Lung (tissue), 9 donors: ENCODE measurements at regions not wholly inside any gene's neighbourhood (a gene's known extent, or its start where the extent isn't known, plus 50 kb on each side); places are given as distances from the start of the nearest gene placed in this dataset.
"Not testable (repeated sequence)": the region's sequence is repeated elsewhere in the genome, so short reads cannot be mapped to it uniquely, and the experiment has no call there.

ENCODE experiments used
- ATAC-seq: fragments of 200-7000 bp; cut with Tn5 transposase; one replicate; pipeline ENCODE4 v1.9.1; 2020; ENCODE audit warnings: moderate number of reproducible peaks; ENCODE audit not compliant: insufficient read depth, low FRiP score
- DNase-seq, 3 donors: peaks; one replicate each; pipeline ENCODE4 v3.0.0-alpha.2; 2013 to 2017
- H3K27ac ChIP-seq, 2 donors: one replicate each; pipeline ENCODE4 v1.5.1; 2013; ENCODE audit warnings: mild to moderate bottlenecking in 2 of 2, moderate library complexity in 2 of 2, control low read depth in 1 of 2, inconsistent platforms in 1 of 2, low read depth in 1 of 2, low read length in 1 of 2
- H3K27me3 ChIP-seq, 3 donors: one replicate each; pipeline ENCODE4 v1.5.1; 2013; ENCODE audit warnings: low read length in 2 of 3; ENCODE audit not compliant: control insufficient read depth in 3 of 3, insufficient read depth in 3 of 3
- H3K36me3 ChIP-seq, 4 donors: one replicate each; pipeline ENCODE4 v1.5.1; 2013; ENCODE audit warnings: low read length in 4 of 4, mild to moderate bottlenecking in 1 of 4, moderate library complexity in 1 of 4; ENCODE audit not compliant: control insufficient read depth in 4 of 4, insufficient read depth in 4 of 4
- H3K4me1 ChIP-seq, 5 donors: one replicate each; pipeline ENCODE4 v1.5.1; 2013; ENCODE audit warnings: low read length in 5 of 5, mild to moderate bottlenecking in 2 of 5, moderate library complexity in 1 of 5; ENCODE audit not compliant: control insufficient read depth in 5 of 5, insufficient read depth in 5 of 5
- H3K4me3 ChIP-seq: one replicate; pipeline ENCODE4 v1.5.1; 2013; ENCODE audit warnings: mild to moderate bottlenecking, control low read depth, moderate library complexity
- H3K9ac ChIP-seq, 2 donors: one replicate each; pipeline ENCODE4 v1.5.1; 2013; ENCODE audit warnings: low read length in 2 of 2, control low read depth in 1 of 2; ENCODE audit not compliant: insufficient read depth in 1 of 2
- H3K9me3 ChIP-seq, 4 donors: one replicate each; pipeline ENCODE4 v1.5.1; 2013; ENCODE audit warnings: low read length in 3 of 4, mild to moderate bottlenecking in 1 of 4, moderate library complexity in 1 of 4; ENCODE audit not compliant: control insufficient read depth in 4 of 4, insufficient read depth in 3 of 4
- WGBS, 2 donors: extraction: QIAGEN DNeasy Blood & Tissue Kit; methylation state at CpG; one replicate each; pipeline ENCODE4 v1.1.7; 2013; 5-methylcytosine and 5-hydroxymethylcytosine counted together
- donor health status: Bipolar disorder and iron deficiency.
- donor health status: healthy.
- donor health status: DM: yes; HTN: yes; CAD: no.

DNA sequence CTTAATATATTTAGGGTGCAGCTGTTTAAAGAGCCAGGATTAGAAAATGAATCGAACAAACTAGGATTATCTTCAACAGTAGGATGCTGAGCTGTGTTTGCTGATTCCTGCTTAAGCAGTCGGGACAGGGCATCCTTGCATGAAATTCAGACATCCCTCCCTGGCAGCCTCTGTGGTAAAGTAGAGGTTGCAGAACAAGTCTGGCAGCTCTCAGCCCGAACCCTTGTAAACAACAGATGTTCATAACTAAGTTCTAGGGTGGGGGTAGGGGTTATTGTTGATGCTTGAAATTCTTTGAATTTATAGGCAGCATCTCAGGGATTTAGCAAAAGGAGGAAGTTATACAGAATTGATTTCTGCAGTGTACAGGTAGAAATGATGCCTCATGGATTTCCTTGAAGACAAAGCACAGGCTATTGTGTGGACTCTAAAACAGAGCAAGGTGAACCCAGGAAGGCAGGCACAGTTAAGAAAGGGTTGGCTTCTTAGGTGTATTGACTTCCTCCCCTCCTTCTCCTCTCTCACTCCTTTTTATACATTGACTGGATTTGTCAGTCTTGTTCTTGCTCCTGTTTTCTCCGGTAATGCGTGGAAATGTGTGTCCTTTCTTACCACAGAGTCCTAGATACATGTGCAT, 114.7 kb downstream of the SRGAP2 start:
- DNase-seq: peak in 1 of 3 donors; percentile 0

DNA sequence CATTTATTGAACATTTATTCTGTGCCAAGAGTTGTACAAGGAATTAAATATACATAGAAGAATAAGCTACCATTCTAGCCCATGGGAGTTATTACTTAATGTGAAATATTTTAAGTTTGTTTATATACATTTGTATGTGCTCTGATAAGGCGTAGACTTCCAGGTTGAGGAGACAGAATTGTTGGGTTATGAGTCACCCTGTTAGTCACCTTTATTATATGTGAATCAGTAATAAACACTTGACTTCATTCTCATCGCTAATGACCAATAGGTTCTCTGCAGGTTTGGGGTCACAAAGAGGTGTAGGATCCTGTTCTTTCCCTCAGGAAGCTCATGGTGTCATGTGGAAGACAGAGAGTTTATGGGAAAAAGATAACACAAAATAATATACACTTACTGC, 116.9 kb downstream of the SRGAP2 start:
- not testable (repeated sequence) for ATAC-seq, H3K27me3 ChIP-seq, H3K4me3 ChIP-seq, H3K9me3 ChIP-seq, H3K27ac ChIP-seq, H3K4me1 ChIP-seq, H3K9ac ChIP-seq, DNase-seq, H3K36me3 ChIP-seq
- WGBS, 2 donors: no CpG with 5 or more reads among the region's 2 CpGs

More for the DNA sequence above, 114.7 kb downstream of the SRGAP2 start:
- not testable (repeated sequence) for H3K4me1 ChIP-seq, H3K36me3 ChIP-seq, H3K9me3 ChIP-seq, H3K27ac ChIP-seq, H3K4me3 ChIP-seq, ATAC-seq, H3K27me3 ChIP-seq, H3K9ac ChIP-seq
- whole genome bisulfite sequencing, 2 donors: 74 to 78% methylated on average over 3 of the region's 5 CpGs

- not testable (repeated sequence) for H3K27ac ChIP-seq, H3K9ac ChIP-seq, H3K9me3 ChIP-seq, H3K27me3 ChIP-seq, H3K4me1 ChIP-seq, DNase-seq, ATAC-seq, H3K4me3 ChIP-seq, H3K36me3 ChIP-seq
- WGBS, 2 donors: 47 to 80% methylated on average over 3 to 5 of the region's 6 CpGs
These were observed 123.0 kb downstream of the SRGAP2 start for GRCh38 chr1:206326159-206326939.

DNA sequence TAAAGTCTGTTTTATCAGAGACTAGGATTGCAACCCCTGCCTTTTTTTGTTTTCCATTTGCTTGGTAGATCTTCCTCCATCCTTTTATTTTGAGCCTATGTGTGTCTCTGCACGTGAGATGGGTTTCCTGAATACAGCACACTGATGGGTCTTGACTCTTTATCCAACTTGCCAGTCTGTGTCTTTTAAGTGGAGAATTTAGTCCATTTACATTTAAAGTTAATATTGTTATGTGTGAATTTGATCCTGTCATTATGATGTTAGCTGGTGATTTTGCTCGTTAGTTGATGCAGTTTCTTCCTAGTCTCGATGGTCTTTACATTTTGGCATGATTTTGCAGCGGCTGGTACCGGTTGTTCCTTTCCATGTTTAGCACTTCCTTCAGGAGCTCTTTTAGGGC, 128.3 kb downstream of the SRGAP2 start:
- not testable (repeated sequence) for H3K27me3 ChIP-seq, H3K9me3 ChIP-seq, H3K4me3 ChIP-seq, H3K36me3 ChIP-seq, H3K4me1 ChIP-seq, H3K9ac ChIP-seq, ATAC-seq, DNase-seq, H3K27ac ChIP-seq
- 80 to 100% methylated on average over 1 of the region's 5 CpGs for WGBS, 2 donors

- not testable (repeated sequence) for H3K27me3 ChIP-seq, H3K4me1 ChIP-seq, H3K36me3 ChIP-seq, H3K9ac ChIP-seq, DNase-seq, H3K4me3 ChIP-seq, ATAC-seq, H3K9me3 ChIP-seq, H3K27ac ChIP-seq
- 97 to 100% methylated on average over 1 to 13 of the region's 13 CpGs for WGBS, 2 donors
These were observed 130.0 kb downstream of the SRGAP2 start for GRCh38 chr1:206333316-206333715.

GRCh38 chr1:206333897-206334296, 130.6 kb downstream of the SRGAP2 start:
- ATAC-seq, H3K27ac ChIP-seq, H3K36me3 ChIP-seq, DNase-seq, H3K4me3 ChIP-seq, H3K9ac ChIP-seq, H3K9me3 ChIP-seq, H3K27me3 ChIP-seq, H3K4me1 ChIP-seq: not testable (repeated sequence)

GRCh38 chr1:206334481-206334880, 131.1 kb downstream of the SRGAP2 start:
- H3K4me3 ChIP-seq, ATAC-seq, H3K9ac ChIP-seq, H3K4me1 ChIP-seq, H3K9me3 ChIP-seq, DNase-seq, H3K36me3 ChIP-seq, H3K27me3 ChIP-seq, H3K27ac ChIP-seq: not testable (repeated sequence)
- WGBS, 2 donors: 68 to 72% methylated on average over 3 of the region's 3 CpGs

DNA sequence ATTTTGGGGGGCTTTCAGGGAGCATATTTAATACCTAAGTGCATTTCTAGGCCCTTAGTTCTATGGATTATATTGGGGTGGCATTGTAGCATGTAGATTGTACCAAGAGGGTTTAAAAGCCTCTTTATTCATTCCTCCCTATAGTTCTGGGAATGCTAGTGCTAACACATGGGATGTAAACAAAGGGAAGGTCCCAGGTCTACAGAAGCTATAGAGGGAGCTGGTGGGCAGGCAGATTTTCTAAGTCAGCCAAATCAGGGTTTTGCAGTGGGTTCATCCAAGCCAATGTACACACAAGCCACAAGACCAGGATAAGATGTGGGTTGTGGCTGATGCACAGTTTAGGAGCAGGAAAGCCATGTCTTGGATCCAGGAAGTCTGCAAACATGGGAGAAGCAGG, 131.8 kb downstream of the SRGAP2 start:
- H3K36me3 ChIP-seq, H3K9ac ChIP-seq, DNase-seq, H3K27ac ChIP-seq, ATAC-seq, H3K9me3 ChIP-seq, H3K4me3 ChIP-seq, H3K4me1 ChIP-seq, H3K27me3 ChIP-seq: not testable (repeated sequence)
